Ishikawa (cell line): ENCODE measurements at regions not wholly inside any gene's neighbourhood (a gene's known extent, or its start where the extent isn't known, plus 50 kb on each side); places are given as distances from the start of the nearest gene placed in this dataset.

Source experiments
- CREB1 ChIP-seq: IDR thresholded peaks from 2 replicates; pipeline ENCODE4 v1.6.1; 2012; ENCODE audit warnings: low read depth
- EGR1 ChIP-seq: IDR thresholded peaks from 2 replicates; pipeline ENCODE4 v1.6.1; 2012
- EP300 ChIP-seq: IDR thresholded peaks from 2 replicates; pipeline ENCODE4 v1.6.1; 2012; ENCODE audit warnings: borderline replicate concordance
- FOXM1 ChIP-seq: IDR thresholded peaks from 2 replicates; pipeline ENCODE4 v1.6.1; 2012; ENCODE audit warnings: low read depth, borderline replicate concordance
- RAD21 ChIP-seq: IDR thresholded peaks from 2 replicates; pipeline ENCODE4 v1.6.1; 2012; ENCODE audit warnings: low read depth
- TCF12 ChIP-seq: IDR thresholded peaks from 2 replicates; pipeline ENCODE4 v1.6.1; 2012; ENCODE audit warnings: low read depth
- TEAD4 ChIP-seq: IDR thresholded peaks from 2 replicates; pipeline ENCODE4 v1.6.1; 2012
- TF ChIP-seq, protein P1 (sequence below): IDR thresholded peaks from 2 replicates; pipeline ENCODE4 v1.6.1; 2012
- TF ChIP-seq, protein P2 (sequence below): IDR thresholded peaks from 2 replicates; pipeline ENCODE4 v1.6.1; 2012; ENCODE audit warnings: low read depth, mild to moderate bottlenecking

DNA sequence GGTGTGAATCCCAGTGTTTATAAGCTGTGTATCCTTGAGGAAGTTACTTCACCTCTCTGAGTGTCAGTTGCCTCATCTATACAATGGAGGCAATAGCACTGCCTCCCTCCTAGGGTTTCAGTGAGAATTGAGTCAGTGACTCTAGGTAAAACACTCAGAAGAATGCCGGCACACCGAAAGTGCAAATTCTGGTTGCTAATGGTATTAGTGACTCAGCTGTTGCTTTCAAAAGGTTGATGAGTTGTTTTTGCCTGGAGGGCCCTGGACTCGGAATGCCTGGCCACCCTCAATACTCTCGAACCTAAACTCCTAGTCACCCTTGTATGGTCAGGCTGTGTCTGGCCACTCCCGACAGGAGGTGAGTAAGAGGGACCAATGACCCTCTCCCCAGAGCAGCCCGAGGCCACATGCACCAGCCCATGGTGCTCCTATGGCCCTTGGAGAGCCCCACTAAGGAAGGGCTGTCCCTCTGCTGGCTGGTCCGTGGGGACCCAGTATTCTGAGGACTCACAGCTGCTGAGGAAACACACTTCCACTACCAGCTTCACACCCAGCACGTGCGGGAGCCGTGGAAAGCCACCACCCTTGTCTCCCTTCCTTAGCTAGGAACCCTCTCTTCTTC is 60.2 kb downstream of the CALML3 start:
- TF ChIP-seq EP300 (no peak), RAD21 (no peak), EGR1 (no peak), TCF12 (no peak), CREB1 (no peak), TEAD4 (no peak), FOXM1 (no peak)
- TF ChIP-seq, protein P1, sequence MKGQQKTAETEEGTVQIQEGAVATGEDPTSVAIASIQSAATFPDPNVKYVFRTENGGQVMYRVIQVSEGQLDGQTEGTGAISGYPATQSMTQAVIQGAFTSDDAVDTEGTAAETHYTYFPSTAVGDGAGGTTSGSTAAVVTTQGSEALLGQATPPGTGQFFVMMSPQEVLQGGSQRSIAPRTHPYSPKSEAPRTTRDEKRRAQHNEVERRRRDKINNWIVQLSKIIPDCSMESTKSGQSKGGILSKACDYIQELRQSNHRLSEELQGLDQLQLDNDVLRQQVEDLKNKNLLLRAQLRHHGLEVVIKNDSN, result no peak
- TF ChIP-seq, protein P2, sequence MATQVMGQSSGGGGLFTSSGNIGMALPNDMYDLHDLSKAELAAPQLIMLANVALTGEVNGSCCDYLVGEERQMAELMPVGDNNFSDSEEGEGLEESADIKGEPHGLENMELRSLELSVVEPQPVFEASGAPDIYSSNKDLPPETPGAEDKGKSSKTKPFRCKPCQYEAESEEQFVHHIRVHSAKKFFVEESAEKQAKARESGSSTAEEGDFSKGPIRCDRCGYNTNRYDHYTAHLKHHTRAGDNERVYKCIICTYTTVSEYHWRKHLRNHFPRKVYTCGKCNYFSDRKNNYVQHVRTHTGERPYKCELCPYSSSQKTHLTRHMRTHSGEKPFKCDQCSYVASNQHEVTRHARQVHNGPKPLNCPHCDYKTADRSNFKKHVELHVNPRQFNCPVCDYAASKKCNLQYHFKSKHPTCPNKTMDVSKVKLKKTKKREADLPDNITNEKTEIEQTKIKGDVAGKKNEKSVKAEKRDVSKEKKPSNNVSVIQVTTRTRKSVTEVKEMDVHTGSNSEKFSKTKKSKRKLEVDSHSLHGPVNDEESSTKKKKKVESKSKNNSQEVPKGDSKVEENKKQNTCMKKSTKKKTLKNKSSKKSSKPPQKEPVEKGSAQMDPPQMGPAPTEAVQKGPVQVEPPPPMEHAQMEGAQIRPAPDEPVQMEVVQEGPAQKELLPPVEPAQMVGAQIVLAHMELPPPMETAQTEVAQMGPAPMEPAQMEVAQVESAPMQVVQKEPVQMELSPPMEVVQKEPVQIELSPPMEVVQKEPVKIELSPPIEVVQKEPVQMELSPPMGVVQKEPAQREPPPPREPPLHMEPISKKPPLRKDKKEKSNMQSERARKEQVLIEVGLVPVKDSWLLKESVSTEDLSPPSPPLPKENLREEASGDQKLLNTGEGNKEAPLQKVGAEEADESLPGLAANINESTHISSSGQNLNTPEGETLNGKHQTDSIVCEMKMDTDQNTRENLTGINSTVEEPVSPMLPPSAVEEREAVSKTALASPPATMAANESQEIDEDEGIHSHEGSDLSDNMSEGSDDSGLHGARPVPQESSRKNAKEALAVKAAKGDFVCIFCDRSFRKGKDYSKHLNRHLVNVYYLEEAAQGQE, result no peak
